ENCODE measurements at regions not wholly inside any gene's neighbourhood (a gene's known extent, or its start where the extent isn't known, plus 50 kb on each side); places are given as distances from the start of the nearest gene placed in this dataset.

GRCh38 chr9:13414349-13414748, 134.9 kb upstream of the MPDZ start:
- TF ChIP-seq EZH2 (IDR thresholded peaks at IDR 0.05; ENCODE audit: borderline replicate concordance, control insufficient read depth, low read depth, low read length) = no peak
- no peak for TF ChIP-seq CTCF (IDR thresholded peaks at IDR 0.05 in 2 of 3, conservative IDR thresholded peaks at IDR 0.05 in 1 of 3; ENCODE audit: control insufficient read depth in 2 of 3, extremely low read depth in 1 of 3, insufficient read depth in 1 of 3, low read depth in 3 of 3, low read length in 3 of 3)
- TF ChIP-seq EP300 (IDR thresholded peaks at IDR 0.05; ENCODE audit: borderline replicate concordance in 1 of 2, control insufficient read depth in 1 of 2, low read depth in 2 of 2, low read length in 2 of 2) = no peak
- TF ChIP-seq CHD4 (IDR thresholded peaks at IDR 0.05) = no peak
- no peak for TF ChIP-seq HDAC2 (IDR thresholded peaks at IDR 0.05)
